GM12891 (cell line): ENCODE measurements at regions not wholly inside any gene's neighbourhood (a gene's known extent, or its start where the extent isn't known, plus 50 kb on each side); places are given as distances from the start of the nearest gene placed in this dataset.

Experiments used
- DNase-seq: peaks from one replicate; pipeline ENCODE4 v3.0.0; 2011; ENCODE audit warnings: low spot score; ENCODE audit not compliant: insufficient read length
- FAIRE-seq: peaks from 2 replicates; lab custom pipeline; 2011; peaks lifted over from hg19 to GRCh38; lab: Jason Lieb, UNC
- PAX5 ChIP-seq: IDR thresholded peaks from 2 replicates; pipeline ENCODE4 v1.6.1; 2011; ENCODE audit warnings: low read length, moderate library complexity, mild to moderate bottlenecking; ENCODE audit not compliant: insufficient read depth, severe bottlenecking
- POLR2A ChIP-seq: IDR thresholded peaks from 2 replicates; pipeline ENCODE4 v1.6.1; 2011; ENCODE audit warnings: low read depth, low read length, control low read depth
- POLR2AphosphoS5 ChIP-seq: IDR thresholded peaks from 2 replicates; pipeline ENCODE4 v1.6.1; 2011; ENCODE audit warnings: low read depth, low read length, control low read depth
- POU2F2 ChIP-seq: IDR thresholded peaks from 2 replicates; pipeline ENCODE4 v1.6.1; 2011; ENCODE audit warnings: low read depth, mild to moderate bottlenecking, control low read depth, low read length, moderate library complexity
- SPI1 ChIP-seq: IDR thresholded peaks from 2 replicates; pipeline ENCODE4 v1.6.1; 2011; ENCODE audit warnings: low read depth, low read length, control low read depth
- TAF1 ChIP-seq: IDR thresholded peaks from 2 replicates; pipeline ENCODE4 v1.6.1; 2011; ENCODE audit warnings: low read depth, low read length, control low read depth

- no peak for TF ChIP-seq PAX5
- no peak for TF ChIP-seq POLR2A
- no peak for TF ChIP-seq TAF1
- TF ChIP-seq POLR2AphosphoS5: no peak
- TF ChIP-seq POU2F2: no peak
- TF ChIP-seq SPI1: no peak
- FAIRE-seq (no peak), DNase-seq (no peak)
Measured at GRCh38 chr10:34933676-34934075, 118.6 kb upstream of the PARD3 start.

- FAIRE-seq (no peak), DNase-seq (no peak)
- TF ChIP-seq POLR2AphosphoS5: no peak
- no peak for TF ChIP-seq SPI1
- TF ChIP-seq TAF1: no peak
- TF ChIP-seq POU2F2: no peak
- no peak for TF ChIP-seq POLR2A
- no peak for TF ChIP-seq PAX5
Measured at GRCh38 chr10:34932235-34932634, 117.1 kb upstream of the PARD3 start.

- DNase-seq (no peak), FAIRE-seq (no peak)
- no peak for TF ChIP-seq SPI1
- no peak for TF ChIP-seq PAX5
- TF ChIP-seq POU2F2: no peak
- TF ChIP-seq POLR2AphosphoS5: no peak
- TF ChIP-seq TAF1: no peak
- no peak for TF ChIP-seq POLR2A
Measured at GRCh38 chr10:34931216-34931615, 116.1 kb upstream of the PARD3 start.

- DNase-seq (no peak), FAIRE-seq (no peak)
- no peak for TF ChIP-seq POLR2A
Measured at GRCh38 chr10:34922138-34922537, 107.0 kb upstream of the PARD3 start.

GRCh38 chr10:34920578-34920977 is 105.5 kb upstream of the PARD3 start:
- TF ChIP-seq POLR2A (no peak), SPI1 (no peak), TAF1 (no peak), PAX5 (no peak)
- DNase-seq: no peak
- no peak for FAIRE-seq

- TF ChIP-seq PAX5 (no peak), POU2F2 (no peak), SPI1 (no peak), POLR2A (no peak), TAF1 (no peak), POLR2AphosphoS5 (no peak)
- DNase-seq (no peak), FAIRE-seq (no peak)
Measured at GRCh38 chr10:34918776-34919315, 103.8 kb upstream of the PARD3 start.

GRCh38 chr10:34918060-34918775 is 103.1 kb upstream of the PARD3 start:
- DNase-seq (no peak), FAIRE-seq (no peak)
- TF ChIP-seq POLR2A (no peak), POLR2AphosphoS5 (no peak), PAX5 (no peak), POU2F2 (no peak), SPI1 (no peak), TAF1 (no peak)

- DNase-seq (no peak), FAIRE-seq (no peak)
- TF ChIP-seq POLR2AphosphoS5 (no peak), POLR2A (no peak), POU2F2 (no peak), SPI1 (no peak), PAX5 (no peak), TAF1 (no peak)
Measured at GRCh38 chr10:34916314-34916713, 101.2 kb upstream of the PARD3 start.

GRCh38 chr10:34912771-34913170 is 97.7 kb upstream of the PARD3 start:
- DNase-seq (no peak), FAIRE-seq (no peak)
- TF ChIP-seq TAF1 (no peak), POLR2AphosphoS5 (no peak), PAX5 (no peak), SPI1 (no peak)

GRCh38 chr10:34911661-34912205 is 96.6 kb upstream of the PARD3 start:
- FAIRE-seq (no peak), DNase-seq (no peak)
- TF ChIP-seq SPI1 (no peak), POLR2AphosphoS5 (no peak), TAF1 (no peak), POU2F2 (no peak), PAX5 (no peak), POLR2A (no peak)
